GM21723 (cell line): ENCODE measurements at regions not wholly inside any gene's neighbourhood (a gene's known extent, or its start where the extent isn't known, plus 50 kb on each side); places are given as distances from the start of the nearest gene placed in this dataset.
"Not testable (repeated sequence)": the region's sequence is repeated elsewhere in the genome, so short reads cannot be mapped to it uniquely, and the experiment has no call there.

Experiments
- ATAC-seq: cut with Tn5 transposase; IDR thresholded peaks from one replicate; pipeline ENCODE4 v1.9.1; 2021; ENCODE audit warnings: mild to moderate bottlenecking, moderate library complexity; ENCODE audit not compliant: unreplicated experiment

DNA sequence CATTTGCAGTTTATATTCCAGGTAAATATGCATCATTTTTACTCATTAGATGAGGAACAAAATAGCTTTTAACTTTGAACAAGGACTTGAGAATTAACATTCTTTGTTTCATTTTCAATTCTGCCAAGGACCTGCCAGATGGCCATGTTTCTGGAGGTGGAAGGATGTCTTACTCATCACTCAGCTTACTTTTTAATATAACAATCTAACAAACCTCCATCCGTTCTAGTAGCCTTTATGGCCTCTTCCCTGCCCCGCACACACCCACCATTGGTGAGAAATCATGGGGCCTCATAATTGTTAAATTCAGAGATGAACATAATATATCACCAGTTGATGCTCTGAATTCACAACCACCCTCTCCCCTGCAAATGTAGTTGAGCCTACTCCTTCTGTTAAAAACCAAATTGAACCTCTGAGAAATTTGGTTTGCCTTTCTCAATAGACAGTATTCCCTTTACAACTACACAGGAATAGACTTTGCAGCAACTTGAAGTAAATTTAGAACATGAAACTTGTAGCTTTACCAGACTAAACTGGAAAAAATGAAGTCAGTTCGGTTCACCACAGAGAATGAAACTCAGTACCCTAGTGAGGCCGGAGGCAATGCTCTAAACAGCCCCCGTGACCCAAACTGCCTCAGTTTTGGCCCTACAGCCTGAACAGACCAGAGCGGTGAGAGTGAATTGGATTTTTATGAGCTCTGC is 50.1 kb upstream of the ACSL4 start:
- peak; percentile 90 for ATAC-seq

DNA sequence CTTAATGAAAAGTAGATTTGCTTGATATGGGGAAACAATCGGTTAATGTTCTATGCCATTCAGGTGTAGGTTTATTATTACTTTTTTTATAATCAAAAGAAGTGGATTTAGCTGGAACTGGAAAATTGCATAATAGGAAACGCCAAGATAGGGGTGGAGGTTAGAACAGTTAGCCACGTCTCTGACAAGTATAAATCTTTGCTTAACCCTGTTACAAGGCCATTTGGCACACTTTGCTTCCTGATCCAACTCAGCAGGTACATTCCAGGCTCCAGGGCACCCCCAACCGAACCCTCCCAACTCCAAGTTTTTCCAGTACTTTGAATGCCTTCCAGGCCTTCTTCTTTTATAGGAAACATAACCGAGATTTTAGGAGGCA is 50.6 kb upstream of the ACSL4 start:
- ATAC-seq: no peak

DNA sequence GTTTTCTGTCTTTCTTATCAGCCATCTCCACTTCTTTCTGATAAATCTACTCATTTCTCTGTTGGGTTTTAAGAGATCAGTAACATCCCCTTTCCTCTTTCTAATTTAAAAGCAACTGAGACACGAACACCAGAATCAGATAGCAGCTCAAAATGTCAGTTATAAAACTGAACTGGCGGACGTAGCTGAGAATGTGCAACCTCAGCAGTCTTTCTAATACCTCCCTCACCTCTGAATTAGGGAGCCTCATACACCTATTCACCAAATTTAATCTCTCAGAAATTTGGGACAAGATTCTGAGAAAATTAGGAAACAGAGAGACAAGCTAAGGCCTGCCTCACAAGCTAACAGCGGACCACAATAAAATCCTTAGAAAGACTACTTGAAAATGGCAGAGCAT is 52.0 kb upstream of the ACSL4 start:
- no peak for ATAC-seq

- ATAC-seq: not testable (repeated sequence)
Measured at GRCh38 chrX:109790511-109790910, 57.5 kb upstream of the ACSL4 start.

- ATAC-seq: no peak
Measured at GRCh38 chrX:109793191-109793590, 60.1 kb upstream of the ACSL4 start.

DNA sequence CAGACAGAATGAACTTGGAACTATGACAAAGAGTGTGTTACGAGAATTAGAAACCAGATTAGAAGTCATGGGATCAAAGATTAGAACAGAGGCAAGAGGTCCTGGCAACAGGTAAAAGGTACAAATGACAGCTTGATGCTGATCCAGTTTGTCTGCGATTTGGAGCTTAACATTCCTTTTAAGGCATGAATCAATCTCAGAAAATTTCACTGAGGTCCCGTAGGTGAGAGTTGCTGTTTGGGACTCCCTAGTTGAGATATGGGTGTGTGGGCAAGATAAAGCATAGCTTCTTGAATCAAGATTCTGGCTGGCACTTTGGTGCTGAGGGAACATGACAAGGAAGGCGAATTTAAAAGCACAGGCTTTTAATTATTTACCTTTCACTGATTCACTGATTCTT is 62.6 kb upstream of the ACSL4 start:
- ATAC-seq: no peak

DNA sequence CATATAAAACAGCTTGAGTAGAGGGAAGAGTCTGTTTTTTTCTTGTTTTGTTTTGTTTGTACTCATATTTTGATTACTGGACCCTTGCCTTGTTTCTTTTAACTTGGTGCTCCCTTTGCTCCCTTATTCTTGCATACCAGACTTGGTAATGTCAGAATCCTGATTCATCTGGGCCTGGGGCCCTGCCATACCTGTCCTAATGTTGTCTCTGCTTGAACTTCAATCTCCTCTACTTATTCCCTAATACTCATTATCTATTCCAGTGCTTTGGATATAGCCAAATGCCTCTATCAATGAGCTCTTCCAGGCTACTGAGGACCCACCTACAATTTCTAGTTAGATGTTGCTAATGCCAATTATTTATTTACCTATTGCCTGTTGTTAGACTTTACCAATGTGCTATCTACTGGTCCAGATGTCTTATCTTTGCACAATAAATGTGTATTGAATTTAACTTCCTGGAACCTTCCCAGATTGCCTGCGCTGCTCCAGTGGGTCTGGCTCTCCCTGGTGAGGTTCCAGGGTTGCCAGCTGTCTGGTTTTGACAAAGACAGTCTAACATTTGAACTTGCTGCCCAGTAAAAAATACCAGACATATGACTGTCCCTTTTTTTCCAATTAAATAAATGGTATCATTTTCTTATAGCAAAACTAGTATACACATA is 64.4 kb upstream of the ACSL4 start:
- no peak for ATAC-seq

GRCh38 chrX:109812236-109812635 is 79.2 kb upstream of the ACSL4 start:
- no peak for ATAC-seq

GRCh38 chrX:109813236-109813635 is 80.2 kb upstream of the ACSL4 start:
- no peak for ATAC-seq

DNA sequence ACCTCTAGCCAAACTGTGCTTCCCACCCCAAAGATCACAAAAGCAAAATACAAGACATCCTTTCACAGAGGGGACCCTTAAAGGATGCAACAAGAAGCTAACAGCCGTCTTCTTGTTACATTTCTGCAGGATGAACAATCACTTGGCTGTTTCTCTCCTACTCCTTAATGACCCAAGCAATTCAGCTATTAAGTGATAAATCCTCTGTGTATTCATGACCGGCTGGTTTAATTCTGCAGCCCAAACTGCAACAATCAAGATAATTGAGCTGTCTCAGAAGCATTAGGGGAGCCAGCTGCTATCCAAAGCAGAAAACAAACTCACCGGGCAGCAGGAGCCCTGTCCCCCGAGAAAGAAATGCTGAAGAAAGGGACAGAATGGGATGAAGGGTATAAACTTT is 85.9 kb upstream of the ACSL4 start:
- no peak for ATAC-seq

- no peak for ATAC-seq
Measured at GRCh38 chrX:109822861-109823260, 89.8 kb upstream of the ACSL4 start.

DNA sequence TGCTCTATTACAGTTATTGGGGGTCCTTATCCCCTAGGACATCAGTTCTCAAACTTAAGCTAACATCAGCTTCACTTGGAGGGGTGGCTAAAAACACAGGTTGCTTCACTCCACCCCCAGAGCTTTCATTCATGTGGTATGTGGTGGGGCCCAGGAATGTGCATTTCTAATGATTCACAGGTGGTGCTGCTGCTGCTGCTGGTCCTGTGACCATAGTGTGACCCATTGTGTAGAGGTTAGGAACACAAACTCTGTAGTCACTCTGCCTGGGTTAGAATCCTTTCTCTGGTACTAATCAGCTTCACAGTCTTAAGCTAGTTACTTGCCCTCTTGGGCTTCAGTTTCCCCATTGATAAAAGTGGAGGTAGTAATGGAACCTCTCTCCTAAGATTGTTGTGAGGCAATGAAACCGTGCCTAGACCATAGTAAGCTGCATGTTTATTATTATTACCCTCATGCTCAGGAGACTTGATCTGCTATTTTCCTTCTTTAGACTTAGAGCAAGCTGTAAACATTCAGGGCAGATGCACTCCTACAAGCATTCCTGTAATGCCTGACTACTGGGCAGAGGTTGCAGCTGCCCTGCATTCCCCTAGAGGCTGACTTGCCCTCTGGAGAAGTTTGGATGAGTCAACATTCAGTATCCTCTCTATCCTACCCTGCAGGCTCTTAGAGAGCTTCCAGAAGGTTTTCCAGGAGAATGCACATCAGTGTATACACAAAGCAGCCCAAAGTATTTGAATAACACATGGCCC is 94.1 kb upstream of the ACSL4 start:
- no peak for ATAC-seq

DNA sequence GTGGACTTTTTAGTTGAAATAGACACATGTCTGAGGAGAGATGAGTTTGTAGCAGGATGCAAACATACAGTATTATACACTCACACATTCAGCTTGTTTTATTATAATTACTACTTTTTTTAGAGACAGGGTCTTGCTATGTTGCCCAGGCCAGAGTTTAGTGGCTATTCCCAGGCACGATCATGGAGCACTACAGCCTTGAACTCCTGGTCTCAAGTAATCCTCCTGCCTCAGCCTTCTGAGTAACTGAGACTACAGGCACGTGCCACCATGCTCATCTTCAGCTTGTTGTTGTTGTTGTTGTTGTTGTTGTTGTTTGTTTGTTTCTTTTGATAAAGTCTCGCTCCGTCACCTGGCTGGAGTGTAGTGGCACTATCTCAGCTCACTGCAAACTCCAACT is 94.7 kb upstream of the ACSL4 start:
- ATAC-seq: no peak

GRCh38 chrX:109830157-109830703 is 97.2 kb upstream of the ACSL4 start:
- ATAC-seq: no peak

DNA sequence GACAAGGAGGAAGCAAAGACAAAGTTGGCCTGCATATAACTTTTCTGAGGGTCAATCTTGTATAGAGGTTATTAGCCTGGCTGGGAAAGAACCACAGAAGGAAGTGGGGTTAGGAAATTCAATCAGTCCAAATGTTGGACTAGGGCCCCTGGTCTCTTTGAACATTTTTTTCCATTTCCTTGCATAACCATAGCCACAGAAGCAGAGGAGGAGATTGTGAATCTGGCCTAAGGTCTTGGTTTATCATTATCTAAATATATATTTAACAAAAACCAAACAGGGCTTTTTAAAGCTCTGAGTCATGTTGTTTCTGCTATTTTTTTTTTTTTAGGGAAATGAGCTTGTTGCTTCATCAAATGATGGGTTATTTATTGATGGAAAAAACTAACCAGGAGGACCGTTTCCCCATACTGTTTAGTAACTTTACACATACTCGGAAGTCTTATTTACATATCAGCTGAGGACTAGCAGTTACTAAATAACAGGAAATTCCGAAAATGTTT is 97.7 kb upstream of the ACSL4 start:
- peak; percentile 77 for ATAC-seq

GRCh38 chrX:109831326-109831985 is 98.4 kb upstream of the ACSL4 start:
- no peak for ATAC-seq

DNA sequence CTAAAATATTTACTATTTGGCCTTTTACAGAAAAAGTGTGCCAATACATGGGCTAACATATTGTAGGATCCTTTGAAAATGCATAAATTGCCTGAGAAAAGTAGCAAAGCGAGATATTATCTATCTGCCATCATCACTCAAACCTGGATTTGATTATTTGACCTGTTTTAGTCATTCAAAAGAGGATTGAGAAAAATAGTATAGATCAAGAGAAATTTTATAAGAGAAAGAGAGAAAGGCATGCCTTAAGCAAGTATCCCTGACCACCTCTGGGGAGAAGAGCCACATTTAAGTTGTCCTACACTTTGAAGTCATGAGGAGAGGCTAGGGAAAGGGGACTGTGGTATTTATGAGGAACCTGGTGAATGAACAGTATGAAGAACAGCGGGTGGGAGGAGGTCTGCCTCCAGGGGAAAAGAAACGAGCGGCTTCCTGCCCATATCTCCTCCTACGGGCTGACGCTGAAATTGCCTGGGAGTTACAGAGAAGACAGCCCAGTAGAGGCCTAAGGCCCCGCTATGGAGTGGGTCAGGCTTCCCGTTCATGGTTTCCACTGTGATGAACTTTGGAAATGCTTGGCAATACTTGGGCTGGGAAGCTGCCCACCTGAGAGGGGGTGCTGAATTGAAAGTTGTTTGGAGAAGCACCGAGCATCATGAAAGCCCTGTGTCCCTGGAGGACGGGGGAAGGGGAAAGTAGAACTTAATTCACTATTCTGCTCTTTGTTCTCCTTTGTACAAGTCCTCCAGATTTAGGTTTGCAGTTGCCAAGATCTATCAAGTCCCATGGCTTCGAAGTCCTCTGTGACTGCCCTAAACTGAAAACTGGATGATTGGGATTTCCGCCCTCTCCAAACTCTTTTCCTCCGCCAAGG is 106.9 kb upstream of the ACSL4 start:
- no peak for ATAC-seq

- no peak for ATAC-seq
Measured at GRCh38 chrX:109840585-109840984, 107.5 kb upstream of the ACSL4 start.

GRCh38 chrX:109841257-109841656 is 108.2 kb upstream of the ACSL4 start:
- no peak for ATAC-seq
